GM23248 (cell line): ENCODE measurements at regions not wholly inside any gene's neighbourhood (a gene's known extent, or its start where the extent isn't known, plus 50 kb on each side); places are given as distances from the start of the nearest gene placed in this dataset.

Experiments
- DNase-seq: peaks from one replicate; pipeline ENCODE4 v3.0.0-alpha.2; 2015
- H2AFZ ChIP-seq: fragments of 200-600 bp; sonication (generic); 2 replicates; pipeline ENCODE4 v1.6.1; 2016; ENCODE audit warnings: antibody characterized with exemption
- H3F3A ChIP-seq: fragments of 200-600 bp; sonication (generic); 2 replicates; pipeline ENCODE4 v1.6.1; 2016; ENCODE audit warnings: mild to moderate bottlenecking, antibody characterized with exemption, mixed run types; ENCODE audit not compliant: insufficient read depth
- H3K27ac ChIP-seq: fragments of 200-600 bp; sonication (generic); 2 replicates; pipeline ENCODE4 v1.5.1; 2016; ENCODE audit warnings: mild to moderate bottlenecking
- H3K27me3 ChIP-seq: fragments of 200-600 bp; sonication (generic); replicated peaks from 2 replicates; pipeline ENCODE4 v1.6.1; 2016; ENCODE audit warnings: mild to moderate bottlenecking; ENCODE audit not compliant: insufficient read depth
- H3K36me3 ChIP-seq: fragments of 200-600 bp; sonication (generic); 2 replicates; pipeline ENCODE4 v1.6.1; 2016; ENCODE audit warnings: low read depth, mild to moderate bottlenecking
- H3K4me1 ChIP-seq: fragments of 200-600 bp; sonication (generic); 2 replicates; pipeline ENCODE4 v1.6.1; 2016; ENCODE audit warnings: mild to moderate bottlenecking; ENCODE audit not compliant: insufficient read depth
- H3K4me2 ChIP-seq: fragments of 200-600 bp; sonication (generic); one replicate; pipeline ENCODE4 v1.6.1; 2016; ENCODE audit warnings: mild to moderate bottlenecking; ENCODE audit not compliant: unreplicated experiment
- H3K4me3 ChIP-seq: fragments of 200-600 bp; sonication (generic); 2 replicates; pipeline ENCODE4 v1.5.1; 2016; ENCODE audit warnings: mild to moderate bottlenecking
- H3K79me2 ChIP-seq: fragments of 200-600 bp; sonication (generic); 2 replicates; pipeline ENCODE4 v1.6.1; 2016; ENCODE audit warnings: mild to moderate bottlenecking; ENCODE audit not compliant: insufficient read depth
- H3K9ac ChIP-seq: fragments of 200-600 bp; sonication (generic); 2 replicates; pipeline ENCODE4 v1.6.1; 2016; ENCODE audit warnings: mild to moderate bottlenecking
- H3K9me2 ChIP-seq: fragments of 200-600 bp; sonication (generic); 2 replicates; pipeline ENCODE4 v1.6.1; 2016; ENCODE audit warnings: mixed run types, mild to moderate bottlenecking, moderate library complexity; ENCODE audit not compliant: insufficient read depth
- H3K9me3 ChIP-seq: fragments of 200-600 bp; sonication (generic); one replicate; pipeline ENCODE4 v1.6.1; 2017; ENCODE audit warnings: low read depth
- H4K20me1 ChIP-seq: fragments of 200-600 bp; sonication (generic); 2 replicates; pipeline ENCODE4 v1.6.0; 2016; ENCODE audit not compliant: insufficient read depth
- EZH2 ChIP-seq: fragments of 200-600 bp; sonication (generic); IDR thresholded peaks from 2 replicates; pipeline ENCODE4 v1.6.1; 2018; ENCODE audit warnings: antibody characterized with exemption, mild to moderate bottlenecking; ENCODE audit not compliant: insufficient read depth, poor library complexity, severe bottlenecking
- EZH2phosphoT487 ChIP-seq: fragments of 200-600 bp; sonication (generic); IDR thresholded peaks from 2 replicates; pipeline ENCODE4 v1.6.1; 2018; ENCODE audit warnings: antibody characterized with exemption, moderate library complexity, mild to moderate bottlenecking, low read depth; ENCODE audit not compliant: insufficient read depth
- WGBS, 2 experiments: methylation state at CpG; one replicate each; pipeline ENCODE4 v1.1.6; 2015 to 2017; ENCODE audit warnings: low lambda C conversion rate in 2 of 2, low coverage in 1 of 2; ENCODE audit errors: missing lambda C conversion rate in 2 of 2; 5-methylcytosine and 5-hydroxymethylcytosine counted together
- in situ Hi-C: fragments of 300-500 bp; cut with MboI; formaldehyde crosslinking; loops from 2 replicates; pipeline ENCODE4 v1.15.0; 2020

GRCh38 chrX:22534643-22535042 is 261.9 kb downstream of the CBLL2 start:
- no peaks in the 10 kb centered on the region for H4K20me1 ChIP-seq
- H3K27ac ChIP-seq = peak overlapping the region; percentile 15; the same call in 1 of the 2 replicates
- in situ Hi-C loops = no loop called here
- H3K27me3 ChIP-seq = no peaks in the 10 kb centered on the region
- no peak overlapping the region for H3K9ac ChIP-seq
- H3K4me3 ChIP-seq = no peak overlapping the region
- H3K9me3 ChIP-seq = no peaks in the 10 kb centered on the region
- DNase-seq = peak; percentile 90
- H3K9me2 ChIP-seq = no peaks in the 10 kb centered on the region
- H3K4me2 ChIP-seq = no peak overlapping the region
- H3F3A ChIP-seq = peaks cover 8% of the 10 kb centered on the region; the same call in 1 of the 2 replicates
- TF ChIP-seq EZH2 (no peak), EZH2phosphoT487 (no peak)
- no peaks in the 10 kb centered on the region for H3K36me3 ChIP-seq
- no peak overlapping the region for H2AFZ ChIP-seq
- H3K79me2 ChIP-seq = no peaks in the 10 kb centered on the region
- 15 to 17% methylated on average over 5 of the region's 5 CpGs for WGBS, 2 experiments
- H3K4me1 ChIP-seq = peaks cover 12% of the 10 kb centered on the region

- no peaks in the 10 kb centered on the region for H3K27me3 ChIP-seq
- no peaks in the 10 kb centered on the region for H3K9me3 ChIP-seq
- 23 to 31% methylated on average over 5 of the region's 5 CpGs for WGBS, 2 experiments
- no peak for TF ChIP-seq EZH2
- no peak for TF ChIP-seq EZH2phosphoT487
- peak; percentile 11 for DNase-seq
- H3K36me3 ChIP-seq = no peaks in the 10 kb centered on the region
- H2AFZ ChIP-seq = peak overlapping the region; percentile 51; the same call in 1 of the 2 replicates
- no peak overlapping the region for H3K27ac ChIP-seq
- no peaks in the 10 kb centered on the region for H3K9me2 ChIP-seq
- H4K20me1 ChIP-seq = no peaks in the 10 kb centered on the region
- no peak overlapping the region for H3K4me2 ChIP-seq
- no peak overlapping the region for H3K4me3 ChIP-seq
- peaks cover 12% of the 10 kb centered on the region for H3K4me1 ChIP-seq
- peaks cover 8% of the 10 kb centered on the region; the same call in 1 of the 2 replicates for H3F3A ChIP-seq
- no peaks in the 10 kb centered on the region for H3K79me2 ChIP-seq
- in situ Hi-C loops = no loop called here
- H3K9ac ChIP-seq = no peak overlapping the region
These were observed 264.1 kb downstream of the CBLL2 start for GRCh38 chrX:22536746-22537304.

- Histone ChIP-seq H3K27ac (no peak overlapping the region), H3K4me3 (no peak overlapping the region), H3K36me3 (no peaks in the 10 kb centered on the region), H3K79me2 (no peaks in the 10 kb centered on the region), H2AFZ (no peak overlapping the region), H3K4me1 (peaks cover 17% of the 10 kb centered on the region), H3K9me2 (no peaks in the 10 kb centered on the region), H4K20me1 (no peaks in the 10 kb centered on the region), H3K27me3 (no peaks in the 10 kb centered on the region), H3K9ac (no peak overlapping the region), H3K4me2 (no peak overlapping the region), H3F3A (peaks cover 8% of the 10 kb centered on the region; the same call in 1 of the 2 replicates), H3K9me3 (no peaks in the 10 kb centered on the region)
- WGBS, 2 experiments = 90 to 92% methylated on average over 4 of the region's 4 CpGs
- DNase-seq = peak; percentile 14
- in situ Hi-C loops = no loop called here
- TF ChIP-seq EZH2 = no peak
- no peak for TF ChIP-seq EZH2phosphoT487
These were observed 265.9 kb downstream of the CBLL2 start for GRCh38 chrX:22538580-22538979.

GRCh38 chrX:22541926-22542325 is 269.2 kb downstream of the CBLL2 start:
- Histone ChIP-seq H3K4me2 (no peak overlapping the region), H3K9me3 (no peaks in the 10 kb centered on the region), H4K20me1 (no peaks in the 10 kb centered on the region), H3K4me1 (peaks cover 9% of the 10 kb centered on the region), H3K9ac (no peak overlapping the region), H3K27me3 (no peaks in the 10 kb centered on the region), H3K79me2 (no peaks in the 10 kb centered on the region), H3K27ac (no peak overlapping the region), H3F3A (no peaks in the 10 kb centered on the region), H3K36me3 (no peaks in the 10 kb centered on the region), H2AFZ (no peak overlapping the region), H3K4me3 (no peak overlapping the region), H3K9me2 (no peaks in the 10 kb centered on the region)
- DNase-seq = no peak
- TF ChIP-seq EZH2phosphoT487 (no peak), EZH2 (no peak)
- WGBS, 2 experiments = 82 to 94% methylated on average over 5 of the region's 5 CpGs
- in situ Hi-C loops = no loop called here

GRCh38 chrX:22542641-22543040 is 269.9 kb downstream of the CBLL2 start:
- H4K20me1 ChIP-seq = no peaks in the 10 kb centered on the region
- no peaks in the 10 kb centered on the region for H3K9me3 ChIP-seq
- H3K9me2 ChIP-seq = no peaks in the 10 kb centered on the region
- no peak overlapping the region for H3K4me2 ChIP-seq
- H3K4me1 ChIP-seq = peaks cover 4% of the 10 kb centered on the region; the same call in 1 of the 2 replicates
- no peak overlapping the region for H2AFZ ChIP-seq
- H3K27me3 ChIP-seq = no peaks in the 10 kb centered on the region
- DNase-seq = peak; percentile 20
- H3K9ac ChIP-seq = no peak overlapping the region
- WGBS, 2 experiments = 0 to 8% methylated on average over 3 of the region's 3 CpGs
- H3F3A ChIP-seq = no peaks in the 10 kb centered on the region
- in situ Hi-C loops = no loop called here
- no peaks in the 10 kb centered on the region for H3K36me3 ChIP-seq
- no peak overlapping the region for H3K27ac ChIP-seq
- no peaks in the 10 kb centered on the region for H3K79me2 ChIP-seq
- no peak for TF ChIP-seq EZH2
- TF ChIP-seq EZH2phosphoT487 = no peak
- no peak overlapping the region for H3K4me3 ChIP-seq
